ENCODE measurements at regions not wholly inside any gene's neighbourhood (a gene's known extent, or its start where the extent isn't known, plus 50 kb on each side); places are given as distances from the start of the nearest gene placed in this dataset.
A peak's percentile ranks its signal among the peaks of the same experiment; 100 is the strongest.
"Not testable (repeated sequence)": the region's sequence is repeated elsewhere in the genome, so short reads cannot be mapped to it uniquely, and the experiment has no call there.

- DNase-seq (ENCODE audit: low read depth in 4 of 4, low spot score in 3 of 4), result peak in 2 of 4 donors; percentile 5 to 12
These were observed 244.5 kb upstream of the ANKRD30A start for GRCh38 chr10:36880898-36881297.

- DNase-seq (ENCODE audit: low read depth in 4 of 4, low spot score in 3 of 4), result no peak
These were observed 252.6 kb upstream of the ANKRD30A start for GRCh38 chr10:36872702-36873393.

- peak in 1 of 4 donors; percentile 1 for DNase-seq (ENCODE audit: low read depth in 4 of 4, low spot score in 3 of 4)
These were observed 284.6 kb upstream of the ANKRD30A start for GRCh38 chr10:36840788-36841187.

GRCh38 chr10:36837416-36837815 lies 288.0 kb upstream of the ANKRD30A start:
- DNase-seq (ENCODE audit: low read depth in 4 of 4, low spot score in 3 of 4), result no peak

GRCh38 chr10:36819781-36820180 lies 305.6 kb upstream of the ANKRD30A start:
- no peak for DNase-seq (ENCODE audit: low read depth in 4 of 4, low spot score in 3 of 4)

GRCh38 chr10:36817898-36818297 lies 307.5 kb upstream of the ANKRD30A start:
- no peak for DNase-seq (ENCODE audit: low read depth in 4 of 4, low spot score in 3 of 4)

GRCh38 chr10:36808625-36809362 lies 316.6 kb upstream of the ANKRD30A start:
- DNase-seq (ENCODE audit: low read depth in 4 of 4, low spot score in 3 of 4), result no peak

- peak in 1 of 4 donors; percentile 2 for DNase-seq (ENCODE audit: low read depth in 4 of 4, low spot score in 3 of 4)
These were observed 322.2 kb upstream of the ANKRD30A start for GRCh38 chr10:36803229-36803628.

- DNase-seq (ENCODE audit: low read depth in 4 of 4, low spot score in 3 of 4), result peak in 3 of 4 donors; percentile 29 to 50 (median 41)
These were observed 322.8 kb upstream of the ANKRD30A start for GRCh38 chr10:36802490-36803153.

- DNase-seq (ENCODE audit: low read depth in 4 of 4, low spot score in 3 of 4), result no peak
These were observed 323.7 kb upstream of the ANKRD30A start for GRCh38 chr10:36801660-36802059.

GRCh38 chr10:36794981-36795380 lies 330.4 kb upstream of the ANKRD30A start:
- no peak for DNase-seq (ENCODE audit: low read depth in 4 of 4, low spot score in 3 of 4)

GRCh38 chr10:36789974-36790373 lies 335.4 kb upstream of the ANKRD30A start:
- DNase-seq (ENCODE audit: low read depth in 4 of 4, low spot score in 3 of 4), result no peak

GRCh38 chr10:36788152-36788551 lies 337.2 kb upstream of the ANKRD30A start:
- DNase-seq (ENCODE audit: low read depth in 4 of 4, low spot score in 3 of 4), result no peak

GRCh38 chr10:36783400-36783799 lies 342.0 kb upstream of the ANKRD30A start:
- DNase-seq (ENCODE audit: low read depth in 4 of 4, low spot score in 3 of 4), result no peak

- no peak for DNase-seq (ENCODE audit: low read depth in 4 of 4, low spot score in 3 of 4)
These were observed 343.8 kb upstream of the ANKRD30A start for GRCh38 chr10:36781570-36781969.

- no peak for DNase-seq (ENCODE audit: low read depth in 4 of 4, low spot score in 3 of 4)
These were observed 345.2 kb upstream of the ANKRD30A start for GRCh38 chr10:36780158-36780557.

GRCh38 chr10:36779238-36779846 lies 346.1 kb upstream of the ANKRD30A start:
- DNase-seq (ENCODE audit: low read depth in 4 of 4, low spot score in 3 of 4), result peak in 2 of 4 donors; percentile 56 to 57

- DNase-seq (ENCODE audit: low read depth in 4 of 4, low spot score in 3 of 4), result no peak
These were observed 346.7 kb upstream of the ANKRD30A start for GRCh38 chr10:36778651-36779050.

GRCh38 chr10:36773652-36774051 lies 351.7 kb upstream of the ANKRD30A start:
- DNase-seq (ENCODE audit: low read depth in 4 of 4, low spot score in 3 of 4), result no peak

GRCh38 chr10:36771725-36772124 lies 353.7 kb upstream of the ANKRD30A start:
- DNase-seq (ENCODE audit: low read depth in 4 of 4, low spot score in 3 of 4), result peak in 1 of 4 donors; percentile 3

- not testable (repeated sequence) for DNase-seq (ENCODE audit: low read depth in 4 of 4, low spot score in 3 of 4)
These were observed 355.7 kb upstream of the ANKRD30A start for GRCh38 chr10:36769741-36770140.
